Ovary (tissue), 3 donors: ENCODE measurements at regions not wholly inside any gene's neighbourhood (a gene's known extent, or its start where the extent isn't known, plus 50 kb on each side); places are given as distances from the start of the nearest gene placed in this dataset.

Source experiments
- CTCF ChIP-seq, 3 donors: fragments of 450-650 bp in 2 of 3; fragments of 200-600 bp in 1 of 3; IDR thresholded peaks; one replicate each; pipeline versions ENCODE4 v1.5.1 to v1.8.0; 2016 to 2022; ENCODE audit warnings: antibody characterized with exemption in 3 of 3, mild to moderate bottlenecking in 1 of 3
- EP300 ChIP-seq: sonication (generic); formaldehyde crosslinking; IDR thresholded peaks from one replicate; pipeline ENCODE4 v1.6.1; 2017; ENCODE audit warnings: antibody characterized with exemption
- POLR2A ChIP-seq: fragments of 450-650 bp; IDR thresholded peaks from one replicate; pipeline ENCODE4 v1.6.1; 2017; ENCODE audit warnings: antibody characterized with exemption, mild to moderate bottlenecking, moderate library complexity
- donor health status: DM: no; HTN: no; CAD: no.

- TF ChIP-seq POLR2A (no peak), CTCF (IDR thresholded peaks at IDR 0.05) (no peak), EP300 (no peak)
These were observed 106.6 kb upstream of the FAM204A start for GRCh38 chr10:118448744-118449143.
